GM23248 (cell line): ENCODE measurements at regions not wholly inside any gene's neighbourhood (a gene's known extent, or its start where the extent isn't known, plus 50 kb on each side); places are given as distances from the start of the nearest gene placed in this dataset.

Experiments used
- DNase-seq: peaks from one replicate; pipeline ENCODE4 v3.0.0-alpha.2; 2015
- H2AFZ ChIP-seq: fragments of 200-600 bp; sonication (generic); 2 replicates; pipeline ENCODE4 v1.6.1; 2016; ENCODE audit warnings: antibody characterized with exemption
- H3F3A ChIP-seq: fragments of 200-600 bp; sonication (generic); 2 replicates; pipeline ENCODE4 v1.6.1; 2016; ENCODE audit warnings: mild to moderate bottlenecking, antibody characterized with exemption, mixed run types; ENCODE audit not compliant: insufficient read depth
- H3K27ac ChIP-seq: fragments of 200-600 bp; sonication (generic); 2 replicates; pipeline ENCODE4 v1.5.1; 2016; ENCODE audit warnings: mild to moderate bottlenecking
- H3K27me3 ChIP-seq: fragments of 200-600 bp; sonication (generic); replicated peaks from 2 replicates; pipeline ENCODE4 v1.6.1; 2016; ENCODE audit warnings: mild to moderate bottlenecking; ENCODE audit not compliant: insufficient read depth
- H3K36me3 ChIP-seq: fragments of 200-600 bp; sonication (generic); 2 replicates; pipeline ENCODE4 v1.6.1; 2016; ENCODE audit warnings: low read depth, mild to moderate bottlenecking
- H3K4me1 ChIP-seq: fragments of 200-600 bp; sonication (generic); 2 replicates; pipeline ENCODE4 v1.6.1; 2016; ENCODE audit warnings: mild to moderate bottlenecking; ENCODE audit not compliant: insufficient read depth
- H3K4me2 ChIP-seq: fragments of 200-600 bp; sonication (generic); one replicate; pipeline ENCODE4 v1.6.1; 2016; ENCODE audit warnings: mild to moderate bottlenecking; ENCODE audit not compliant: unreplicated experiment
- H3K4me3 ChIP-seq: fragments of 200-600 bp; sonication (generic); 2 replicates; pipeline ENCODE4 v1.5.1; 2016; ENCODE audit warnings: mild to moderate bottlenecking
- H3K79me2 ChIP-seq: fragments of 200-600 bp; sonication (generic); 2 replicates; pipeline ENCODE4 v1.6.1; 2016; ENCODE audit warnings: mild to moderate bottlenecking; ENCODE audit not compliant: insufficient read depth
- H3K9ac ChIP-seq: fragments of 200-600 bp; sonication (generic); 2 replicates; pipeline ENCODE4 v1.6.1; 2016; ENCODE audit warnings: mild to moderate bottlenecking
- H3K9me2 ChIP-seq: fragments of 200-600 bp; sonication (generic); 2 replicates; pipeline ENCODE4 v1.6.1; 2016; ENCODE audit warnings: mixed run types, mild to moderate bottlenecking, moderate library complexity; ENCODE audit not compliant: insufficient read depth
- H3K9me3 ChIP-seq: fragments of 200-600 bp; sonication (generic); one replicate; pipeline ENCODE4 v1.6.1; 2017; ENCODE audit warnings: low read depth
- H4K20me1 ChIP-seq: fragments of 200-600 bp; sonication (generic); 2 replicates; pipeline ENCODE4 v1.6.0; 2016; ENCODE audit not compliant: insufficient read depth
- EZH2 ChIP-seq: fragments of 200-600 bp; sonication (generic); IDR thresholded peaks from 2 replicates; pipeline ENCODE4 v1.6.1; 2018; ENCODE audit warnings: antibody characterized with exemption, mild to moderate bottlenecking; ENCODE audit not compliant: insufficient read depth, poor library complexity, severe bottlenecking
- EZH2phosphoT487 ChIP-seq: fragments of 200-600 bp; sonication (generic); IDR thresholded peaks from 2 replicates; pipeline ENCODE4 v1.6.1; 2018; ENCODE audit warnings: antibody characterized with exemption, moderate library complexity, mild to moderate bottlenecking, low read depth; ENCODE audit not compliant: insufficient read depth
- WGBS, 2 experiments: methylation state at CpG; one replicate each; pipeline ENCODE4 v1.1.6; 2015 to 2017; ENCODE audit warnings: low lambda C conversion rate in 2 of 2, low coverage in 1 of 2; ENCODE audit errors: missing lambda C conversion rate in 2 of 2; 5-methylcytosine and 5-hydroxymethylcytosine counted together
- in situ Hi-C: fragments of 300-500 bp; cut with MboI; formaldehyde crosslinking; loops from 2 replicates; pipeline ENCODE4 v1.15.0; 2020

DNA sequence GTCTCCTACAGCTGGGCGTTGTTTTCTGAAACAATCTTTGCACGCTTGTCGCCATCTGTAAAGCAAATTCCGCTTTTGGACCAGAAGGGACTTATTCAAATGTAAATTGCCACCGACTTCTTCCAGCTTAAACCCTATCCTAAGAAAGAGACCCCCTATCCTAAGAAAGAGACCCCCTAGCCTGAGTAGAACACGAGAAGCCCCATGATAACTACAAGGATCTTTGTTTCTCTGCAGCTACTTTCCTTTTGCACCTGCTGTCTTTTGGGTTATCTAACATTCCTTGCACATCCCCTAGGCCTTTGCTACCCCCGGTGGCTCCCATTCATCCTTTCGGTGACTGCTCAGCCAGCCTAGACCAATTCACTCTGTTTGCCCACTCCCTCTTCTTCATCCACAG lies 536.0 kb upstream of the PRKX start:
- DNase-seq = no peak
- H3K27me3 ChIP-seq = no peaks in the 10 kb centered on the region
- H3K9me3 ChIP-seq = no peaks in the 10 kb centered on the region
- no peaks in the 10 kb centered on the region for H3F3A ChIP-seq
- no peaks in the 10 kb centered on the region for H3K79me2 ChIP-seq
- no peak overlapping the region for H3K9ac ChIP-seq
- H3K27ac ChIP-seq = no peak overlapping the region
- WGBS, 2 experiments = 5 to 9% methylated on average over 6 to 8 of the region's 8 CpGs
- no peaks in the 10 kb centered on the region for H3K9me2 ChIP-seq
- no peak overlapping the region for H2AFZ ChIP-seq
- H3K4me3 ChIP-seq = no peak overlapping the region
- H3K4me1 ChIP-seq = no peaks in the 10 kb centered on the region
- no peaks in the 10 kb centered on the region for H4K20me1 ChIP-seq
- in situ Hi-C loops = no loop called here
- no peak overlapping the region for H3K4me2 ChIP-seq
- TF ChIP-seq EZH2phosphoT487 = no peak
- no peak for TF ChIP-seq EZH2
- H3K36me3 ChIP-seq = no peaks in the 10 kb centered on the region

DNA sequence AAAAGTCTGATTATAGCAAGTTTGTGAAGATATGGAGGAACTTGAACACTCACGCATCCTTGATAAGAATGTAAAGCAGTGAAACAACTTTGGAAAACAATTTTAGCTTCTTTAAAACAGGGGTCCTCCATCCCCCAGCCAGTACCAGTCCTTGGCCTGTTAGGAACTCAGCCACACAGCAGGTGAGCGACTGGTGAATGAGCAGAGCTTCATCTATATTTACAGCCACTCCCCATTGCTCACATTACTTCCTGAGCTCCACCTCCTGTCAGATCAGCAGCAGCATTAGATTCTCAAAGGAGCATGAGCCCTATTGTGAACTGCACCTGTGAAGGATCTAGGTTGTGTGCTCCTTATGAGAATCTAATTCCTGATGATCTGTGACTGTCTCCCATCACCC lies 530.3 kb upstream of the PRKX start:
- no peak overlapping the region for H3K4me3 ChIP-seq
- no peak overlapping the region for H3K27ac ChIP-seq
- H3K36me3 ChIP-seq = no peaks in the 10 kb centered on the region
- H3K4me2 ChIP-seq = no peak overlapping the region
- no peaks in the 10 kb centered on the region for H4K20me1 ChIP-seq
- no peak overlapping the region for H3K9ac ChIP-seq
- no peaks in the 10 kb centered on the region for H3K27me3 ChIP-seq
- H3K9me3 ChIP-seq = no peaks in the 10 kb centered on the region
- no peak overlapping the region for H2AFZ ChIP-seq
- in situ Hi-C loops = no loop called here
- H3K79me2 ChIP-seq = no peaks in the 10 kb centered on the region
- no peak for TF ChIP-seq EZH2phosphoT487
- TF ChIP-seq EZH2 = no peak
- WGBS, 2 experiments = 0% methylated on average over 2 of the region's 2 CpGs
- no peaks in the 10 kb centered on the region for H3K4me1 ChIP-seq
- H3F3A ChIP-seq = no peaks in the 10 kb centered on the region
- H3K9me2 ChIP-seq = no peaks in the 10 kb centered on the region
- DNase-seq = no peak

DNA sequence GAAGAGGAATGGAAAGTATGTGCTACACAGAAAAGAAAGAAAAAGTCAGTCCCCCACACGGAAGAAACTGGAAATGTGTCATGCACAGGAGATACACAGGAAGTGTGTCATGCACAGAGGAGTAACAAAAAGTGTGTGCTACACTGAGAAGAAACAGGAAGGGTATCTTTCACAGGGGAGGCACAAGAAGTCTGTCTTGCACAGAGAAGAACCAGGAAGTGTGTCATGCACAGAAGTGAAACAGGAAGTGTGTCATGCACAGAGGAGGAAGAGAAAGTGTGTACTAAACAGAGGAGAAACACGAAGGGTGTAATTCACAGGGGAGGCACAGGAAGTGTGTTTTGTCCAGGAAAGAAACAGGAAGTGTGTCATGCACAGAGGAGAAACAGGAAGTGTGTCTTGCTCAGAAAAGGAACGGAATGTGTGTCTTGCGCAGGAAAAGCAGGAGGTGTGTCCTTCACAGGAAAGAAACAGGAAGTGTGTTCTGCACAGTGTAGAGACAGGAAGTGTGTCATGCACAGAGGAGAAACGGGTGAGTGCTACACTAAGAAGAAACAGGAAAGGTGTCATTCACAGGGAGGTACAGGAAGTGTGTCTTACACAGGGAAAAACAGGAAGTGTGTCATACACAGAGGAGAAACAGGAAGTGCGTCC lies 527.2 kb upstream of the PRKX start:
- Histone ChIP-seq H3K27me3 (no peaks in the 10 kb centered on the region), H4K20me1 (no peaks in the 10 kb centered on the region), H3K4me1 (no peaks in the 10 kb centered on the region), H3F3A (no peaks in the 10 kb centered on the region), H3K9ac (no peak overlapping the region), H3K27ac (no peak overlapping the region), H3K36me3 (no peaks in the 10 kb centered on the region), H3K4me2 (no peak overlapping the region), H2AFZ (no peak overlapping the region), H3K9me3 (no peaks in the 10 kb centered on the region), H3K9me2 (no peaks in the 10 kb centered on the region), H3K4me3 (no peak overlapping the region), H3K79me2 (no peaks in the 10 kb centered on the region)
- in situ Hi-C loops = no loop called here
- DNase-seq = no peak
- TF ChIP-seq EZH2phosphoT487 = no peak
- no peak for TF ChIP-seq EZH2
- 32 to 42% methylated on average over 5 to 6 of the region's 6 CpGs for WGBS, 2 experiments

DNA sequence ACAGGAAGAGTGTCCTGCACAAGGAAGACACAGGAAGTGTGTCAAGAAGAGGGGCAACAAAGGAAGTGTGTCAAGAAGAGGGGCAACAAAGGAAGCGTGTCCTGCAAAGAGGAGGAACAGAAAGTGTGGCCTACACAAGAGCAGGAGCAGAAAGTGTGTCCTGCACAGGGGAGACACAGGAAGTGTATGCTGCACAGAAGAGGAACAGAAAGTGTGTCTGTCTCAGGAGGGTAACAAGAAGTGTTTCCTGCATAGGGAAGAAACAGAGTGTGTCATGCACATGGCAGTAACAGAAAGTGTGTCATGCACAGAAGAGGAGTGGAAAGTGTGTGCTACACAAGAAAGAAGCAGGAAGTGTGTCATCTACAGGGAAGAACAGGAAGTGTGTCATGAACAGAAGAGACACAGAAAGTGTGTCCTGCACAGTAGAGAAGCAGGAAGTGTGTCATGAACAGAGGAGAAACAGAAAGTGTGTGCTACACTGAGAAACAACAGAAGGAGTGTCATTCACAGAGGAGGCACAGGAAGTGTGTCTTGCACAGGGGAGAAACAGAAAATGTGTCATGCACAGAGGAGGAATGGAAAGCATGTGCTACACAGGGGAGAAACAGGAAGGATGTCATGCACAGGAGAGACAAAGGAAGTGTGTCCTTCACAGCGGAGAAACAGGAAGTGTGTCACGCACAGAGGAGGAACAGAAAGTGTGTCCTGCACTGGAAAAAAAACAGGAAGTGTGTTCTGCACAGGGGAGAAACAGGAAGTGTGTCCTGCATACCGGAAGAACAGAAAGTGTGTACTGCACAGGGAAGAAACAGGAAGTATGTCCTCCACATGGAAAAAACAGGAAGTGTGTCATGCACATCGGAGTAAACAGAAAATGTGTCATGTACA lies 526.4 kb upstream of the PRKX start:
- no peaks in the 10 kb centered on the region for H3K27me3 ChIP-seq
- H3K4me1 ChIP-seq = no peaks in the 10 kb centered on the region
- TF ChIP-seq EZH2 (no peak), EZH2phosphoT487 (no peak)
- H3K27ac ChIP-seq = no peak overlapping the region
- H3F3A ChIP-seq = no peaks in the 10 kb centered on the region
- in situ Hi-C loops = no loop called here
- H3K4me3 ChIP-seq = no peak overlapping the region
- H3K9ac ChIP-seq = no peak overlapping the region
- no peak overlapping the region for H2AFZ ChIP-seq
- H3K36me3 ChIP-seq = no peaks in the 10 kb centered on the region
- H3K9me3 ChIP-seq = no peaks in the 10 kb centered on the region
- WGBS, 2 experiments = 38 to 72% methylated on average over 4 to 5 of the region's 5 CpGs
- no peaks in the 10 kb centered on the region for H3K79me2 ChIP-seq
- H3K4me2 ChIP-seq = no peak overlapping the region
- H4K20me1 ChIP-seq = no peaks in the 10 kb centered on the region
- DNase-seq = no peak
- H3K9me2 ChIP-seq = no peaks in the 10 kb centered on the region
